Thyroid gland (tissue), 4 donors: ENCODE measurements at regions not wholly inside any gene's neighbourhood (a gene's known extent, or its start where the extent isn't known, plus 50 kb on each side); places are given as distances from the start of the nearest gene placed in this dataset.

ENCODE experiments used
- POLR2A ChIP-seq, 2 donors: fragments of 450-650 bp; IDR thresholded peaks; one replicate each; pipeline ENCODE4 v1.6.1; 2017; ENCODE audit warnings: antibody characterized with exemption in 2 of 2, mild to moderate bottlenecking in 2 of 2, moderate library complexity in 1 of 2
- TF ChIP-seq, protein P1 (sequence below), 6 experiments: fragments of 200-600 bp in 3 of 6; fragments of 450-650 bp in 3 of 6; sonication (generic) in 3 of 6; IDR thresholded peaks; one replicate each; pipeline ENCODE4 v1.5.1; 2016 to 2019; ENCODE audit warnings: antibody characterized with exemption in 6 of 6, mild to moderate bottlenecking in 2 of 6, inconsistent platforms in 1 of 6, moderate library complexity in 1 of 6

DNA sequence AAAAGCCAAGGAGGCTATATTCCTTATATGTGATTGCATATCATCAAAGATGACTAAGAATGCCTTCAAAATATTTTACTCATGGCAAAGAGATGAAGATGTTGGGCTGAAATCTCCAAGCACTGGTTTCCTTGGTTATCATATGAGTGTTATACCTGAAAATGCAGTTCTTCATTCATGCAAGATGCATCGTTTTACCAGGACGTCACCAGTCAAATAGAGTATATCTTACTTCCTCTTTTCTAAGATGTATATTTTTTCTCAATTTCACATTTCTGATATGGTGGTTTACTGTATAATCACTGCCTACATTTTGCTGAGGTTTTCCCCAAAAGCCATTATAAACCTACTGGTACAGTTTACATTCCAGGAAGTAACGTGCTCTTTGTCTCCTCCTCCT lies 1085.7 kb downstream of the NCAM2 start:
- TF ChIP-seq, protein P1, sequence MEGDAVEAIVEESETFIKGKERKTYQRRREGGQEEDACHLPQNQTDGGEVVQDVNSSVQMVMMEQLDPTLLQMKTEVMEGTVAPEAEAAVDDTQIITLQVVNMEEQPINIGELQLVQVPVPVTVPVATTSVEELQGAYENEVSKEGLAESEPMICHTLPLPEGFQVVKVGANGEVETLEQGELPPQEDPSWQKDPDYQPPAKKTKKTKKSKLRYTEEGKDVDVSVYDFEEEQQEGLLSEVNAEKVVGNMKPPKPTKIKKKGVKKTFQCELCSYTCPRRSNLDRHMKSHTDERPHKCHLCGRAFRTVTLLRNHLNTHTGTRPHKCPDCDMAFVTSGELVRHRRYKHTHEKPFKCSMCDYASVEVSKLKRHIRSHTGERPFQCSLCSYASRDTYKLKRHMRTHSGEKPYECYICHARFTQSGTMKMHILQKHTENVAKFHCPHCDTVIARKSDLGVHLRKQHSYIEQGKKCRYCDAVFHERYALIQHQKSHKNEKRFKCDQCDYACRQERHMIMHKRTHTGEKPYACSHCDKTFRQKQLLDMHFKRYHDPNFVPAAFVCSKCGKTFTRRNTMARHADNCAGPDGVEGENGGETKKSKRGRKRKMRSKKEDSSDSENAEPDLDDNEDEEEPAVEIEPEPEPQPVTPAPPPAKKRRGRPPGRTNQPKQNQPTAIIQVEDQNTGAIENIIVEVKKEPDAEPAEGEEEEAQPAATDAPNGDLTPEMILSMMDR (IDR thresholded peaks at IDR 0.05) = no peak
- no peak for TF ChIP-seq POLR2A (IDR thresholded peaks at IDR 0.05)
